Small intestine (tissue), 7 donors: ENCODE measurements at regions not wholly inside any gene's neighbourhood (a gene's known extent, or its start where the extent isn't known, plus 50 kb on each side); places are given as distances from the start of the nearest gene placed in this dataset.
A peak's percentile ranks its signal among the peaks of the same experiment; 100 is the strongest.

Experiments used
- DNase-seq, 2 donors: peaks; one replicate each; pipeline versions ENCODE4 v3.0.0 to v3.0.0-alpha.2; 2013
- FAIRE-seq: peaks from 2 replicates; lab custom pipeline; 2012; peaks lifted over from hg19 to GRCh38; lab: Jason Lieb, UNC
- H3K27ac ChIP-seq, 3 donors: one replicate each; pipeline ENCODE4 v1.5.1; 2013; ENCODE audit warnings: low read length in 2 of 3, mild to moderate bottlenecking in 2 of 3, control low read depth in 1 of 3, inconsistent platforms in 1 of 3, low read depth in 1 of 3, moderate library complexity in 1 of 3
- H3K27me3 ChIP-seq, 3 donors: one replicate each; pipeline ENCODE4 v1.6.1; 2013; ENCODE audit warnings: low read length in 3 of 3, inconsistent platforms in 1 of 3; ENCODE audit not compliant: control insufficient read depth in 3 of 3, insufficient read depth in 3 of 3
- H3K36me3 ChIP-seq, 3 donors: one replicate each; pipeline ENCODE4 v1.6.1; 2013; ENCODE audit warnings: low read length in 3 of 3, inconsistent platforms in 1 of 3, low read depth in 1 of 3, mild to moderate bottlenecking in 1 of 3, moderate library complexity in 1 of 3; ENCODE audit not compliant: control insufficient read depth in 3 of 3, insufficient read depth in 2 of 3
- H3K4me1 ChIP-seq, 3 donors: one replicate each; pipeline ENCODE4 v1.6.1; 2013; ENCODE audit warnings: low read length in 2 of 3, inconsistent platforms in 1 of 3, low read depth in 1 of 3, mild to moderate bottlenecking in 1 of 3, moderate library complexity in 1 of 3; ENCODE audit not compliant: control insufficient read depth in 3 of 3, insufficient read depth in 2 of 3
- H3K4me3 ChIP-seq, 3 donors: one replicate each; pipeline ENCODE4 v1.5.1; 2013; ENCODE audit warnings: low read length in 3 of 3, control low read depth in 1 of 3, inconsistent platforms in 1 of 3, low read depth in 1 of 3, mild to moderate bottlenecking in 1 of 3, moderate library complexity in 1 of 3
- H3K9me3 ChIP-seq, 2 donors: one replicate each; pipeline ENCODE4 v1.6.1; 2013; ENCODE audit warnings: low read depth in 1 of 2, low read length in 1 of 2; ENCODE audit not compliant: control insufficient read depth in 2 of 2, insufficient read depth in 1 of 2
- WGBS, 3 donors: extraction: QIAGEN DNeasy Blood & Tissue Kit; methylation state at CpG; one replicate each; pipeline ENCODE4 v1.1.7; 2013; 5-methylcytosine and 5-hydroxymethylcytosine counted together
- donor health status: healthy with polysubstance abuse.
- donor health status: control.
- donor health status: control.
- donor health status: Bipolar disorder and iron deficiency.
- donor health status: healthy.

DNA sequence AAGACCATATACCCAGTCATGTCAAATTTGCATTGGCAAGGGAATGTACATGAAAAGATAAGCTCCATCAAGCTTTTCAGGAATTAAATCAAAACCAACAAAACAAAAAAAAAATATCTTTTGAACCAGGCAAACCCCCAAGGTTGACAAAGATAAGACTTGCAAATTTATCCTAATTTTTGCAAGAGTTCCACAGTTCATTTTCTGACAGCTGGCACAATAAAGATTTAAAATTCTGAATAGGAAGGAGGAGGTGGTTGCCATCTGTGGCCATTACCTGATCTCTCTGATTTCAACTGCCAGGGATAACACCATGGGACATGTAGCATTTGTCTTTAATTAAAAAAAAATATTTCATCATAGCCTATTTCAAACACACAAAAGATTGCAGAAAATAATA lies 135.9 kb upstream of the SHISA6 start:
- H3K4me1 ChIP-seq, result no peaks in the 10 kb centered on the region
- no peak overlapping the region for H3K27ac ChIP-seq
- H3K4me3 ChIP-seq, result no peak overlapping the region
- no peaks in the 10 kb centered on the region for H3K36me3 ChIP-seq
- H3K9me3 ChIP-seq, result no peaks in the 10 kb centered on the region
- DNase-seq, result no peak
- FAIRE-seq, result no peak
- H3K27me3 ChIP-seq, result no peaks in the 10 kb centered on the region

DNA sequence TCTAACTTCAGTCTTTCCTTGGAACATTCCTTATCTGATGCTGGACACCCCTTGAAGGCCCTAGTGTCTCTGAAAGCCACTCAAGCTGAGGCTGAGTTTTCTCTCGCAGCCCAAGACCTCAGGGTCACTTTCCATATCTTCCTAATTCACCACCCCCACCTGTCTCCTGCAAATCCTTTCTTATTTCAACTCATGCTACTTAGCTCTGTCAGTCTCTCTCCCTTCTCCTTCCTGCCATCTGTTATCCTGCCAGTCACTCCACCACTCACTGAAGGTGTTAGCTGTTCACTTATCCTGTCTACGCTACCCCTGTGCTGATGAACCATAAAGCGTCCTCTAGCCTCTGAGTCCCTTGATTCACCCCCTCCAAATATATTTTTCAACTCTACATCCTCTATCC lies 143.9 kb upstream of the SHISA6 start:
- WGBS, 3 donors, result 73 to 84% (median 80%) methylated on average over 3 of the region's 3 CpGs
- no peaks in the 10 kb centered on the region for H3K9me3 ChIP-seq
- FAIRE-seq, result no peak
- H3K4me1 ChIP-seq, result no peaks in the 10 kb centered on the region
- no peak overlapping the region for H3K4me3 ChIP-seq
- no peaks in the 10 kb centered on the region for H3K36me3 ChIP-seq
- H3K27ac ChIP-seq, result no peak overlapping the region
- H3K27me3 ChIP-seq, result no peaks in the 10 kb centered on the region
- DNase-seq, result no peak

DNA sequence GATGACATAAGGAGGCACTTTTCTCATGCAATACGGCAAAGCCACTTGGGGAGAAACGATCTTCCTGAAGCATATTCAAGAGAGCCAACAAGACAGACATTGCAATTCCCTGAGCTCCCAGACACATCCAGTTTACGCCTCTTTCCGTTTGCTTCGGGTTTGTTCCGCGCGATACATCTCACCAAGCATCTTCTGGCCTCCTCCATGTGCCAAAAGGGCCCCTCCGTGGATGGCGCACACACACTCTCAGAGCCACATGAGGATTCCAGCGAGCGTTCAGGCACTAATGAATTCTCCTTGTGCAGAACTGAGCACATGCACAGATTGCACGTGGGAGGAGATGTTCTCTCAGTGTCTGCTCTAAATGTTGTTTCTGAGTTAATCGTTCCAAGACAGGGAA lies 146.7 kb upstream of the SHISA6 start:
- 94% methylated on average over 14 of the region's 14 CpGs for WGBS, 3 donors
- Histone ChIP-seq H3K4me1 (no peaks in the 10 kb centered on the region), H3K4me3 (no peak overlapping the region), H3K36me3 (no peaks in the 10 kb centered on the region), H3K9me3 (no peaks in the 10 kb centered on the region), H3K27me3 (no peaks in the 10 kb centered on the region), H3K27ac (no peak overlapping the region)
- FAIRE-seq, result no peak
- DNase-seq, result no peak

DNA sequence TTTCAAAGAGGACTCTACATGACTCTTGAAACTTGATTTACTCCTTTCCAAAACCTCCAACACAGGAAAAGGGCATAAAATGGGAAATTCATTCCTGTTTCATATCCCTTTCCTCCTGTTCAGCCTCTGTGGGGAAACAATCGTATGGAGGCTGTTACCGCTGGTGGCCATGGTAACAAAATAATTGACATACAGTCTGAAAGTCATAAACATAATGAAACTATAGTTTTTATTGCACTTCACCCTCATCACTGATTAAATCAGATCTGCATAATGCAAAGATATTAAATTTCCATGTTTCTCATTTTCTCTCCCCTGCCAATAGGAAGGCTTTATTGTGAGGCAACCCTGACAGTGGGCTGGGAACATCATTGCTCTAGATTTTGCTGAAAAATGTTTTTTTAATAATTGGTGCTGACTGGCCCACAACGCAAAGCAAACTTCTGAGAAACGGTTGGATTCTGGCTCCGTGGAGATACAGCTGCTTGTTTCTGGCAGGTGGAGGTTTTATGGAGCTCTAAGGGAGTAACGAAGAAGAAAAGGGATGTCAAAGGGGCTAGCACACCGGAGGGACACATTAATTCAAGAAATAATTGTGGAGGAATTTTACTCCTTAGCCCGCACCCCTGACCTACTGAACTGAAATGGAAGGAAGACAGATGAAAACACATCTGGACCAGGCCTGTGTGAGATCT lies 154.2 kb upstream of the SHISA6 start:
- no peaks in the 10 kb centered on the region for H3K4me1 ChIP-seq
- FAIRE-seq, result no peak
- H3K27me3 ChIP-seq, result no peaks in the 10 kb centered on the region
- no peaks in the 10 kb centered on the region for H3K9me3 ChIP-seq
- no peaks in the 10 kb centered on the region for H3K36me3 ChIP-seq
- no peak overlapping the region for H3K4me3 ChIP-seq
- H3K27ac ChIP-seq, result no peak overlapping the region
- peak in 1 of 2 donors; percentile 6 for DNase-seq
- WGBS, 3 donors, result 35 to 79% (median 58%) methylated on average over 8 of the region's 8 CpGs

DNA sequence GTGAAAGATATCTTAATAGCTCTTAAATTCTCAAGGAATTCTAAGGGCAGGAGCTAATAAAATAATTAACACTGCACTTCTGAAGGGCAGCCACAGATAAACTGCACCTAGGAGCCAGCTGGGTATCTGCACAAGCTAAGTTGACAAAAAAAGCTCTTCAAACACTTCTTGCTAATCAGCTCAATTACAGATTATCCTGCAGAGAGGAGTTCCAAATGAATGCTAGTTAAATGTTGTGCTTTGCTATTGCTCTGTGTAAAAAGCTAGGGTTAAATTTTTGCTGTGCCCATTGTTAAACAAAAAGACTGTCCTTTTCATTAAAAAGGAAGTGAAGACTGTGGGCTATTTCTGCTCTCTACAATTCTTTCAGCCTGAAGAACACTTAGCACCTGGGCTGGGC lies 158.5 kb upstream of the SHISA6 start:
- H3K4me1 ChIP-seq, result no peaks in the 10 kb centered on the region
- DNase-seq (peak in 1 of 2 donors; percentile 1), FAIRE-seq (no peak)
- H3K4me3 ChIP-seq, result no peak overlapping the region
- H3K27me3 ChIP-seq, result no peaks in the 10 kb centered on the region
- no peaks in the 10 kb centered on the region for H3K36me3 ChIP-seq
- no peak overlapping the region for H3K27ac ChIP-seq
- no peaks in the 10 kb centered on the region for H3K9me3 ChIP-seq

DNA sequence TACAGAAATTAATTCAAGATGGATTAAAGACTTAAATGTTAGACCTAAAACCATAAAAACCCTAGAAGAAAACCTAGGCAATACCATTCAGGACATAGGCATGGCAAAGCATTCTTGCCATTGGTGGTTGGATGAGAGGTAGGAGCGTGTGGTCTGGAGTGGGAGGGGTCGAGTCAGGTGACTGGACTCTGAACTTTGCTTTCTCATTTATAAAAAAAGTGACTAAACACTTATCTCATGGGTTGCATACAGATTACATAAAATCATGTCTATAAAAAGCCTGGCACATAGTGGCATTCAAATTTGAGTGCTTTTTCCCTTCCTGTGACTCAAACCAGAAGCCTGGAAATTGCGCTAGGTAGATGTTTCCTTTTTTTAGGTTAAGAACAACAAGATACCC lies 159.7 kb upstream of the SHISA6 start:
- 15 to 62% (median 16%) methylated on average over 3 of the region's 3 CpGs for WGBS, 3 donors
- DNase-seq (peak in 1 of 2 donors; percentile 29), FAIRE-seq (no peak)
- Histone ChIP-seq H3K4me1 (no peaks in the 10 kb centered on the region), H3K4me3 (no peak overlapping the region), H3K27me3 (no peaks in the 10 kb centered on the region), H3K36me3 (no peaks in the 10 kb centered on the region), H3K9me3 (no peaks in the 10 kb centered on the region), H3K27ac (no peak overlapping the region)

DNA sequence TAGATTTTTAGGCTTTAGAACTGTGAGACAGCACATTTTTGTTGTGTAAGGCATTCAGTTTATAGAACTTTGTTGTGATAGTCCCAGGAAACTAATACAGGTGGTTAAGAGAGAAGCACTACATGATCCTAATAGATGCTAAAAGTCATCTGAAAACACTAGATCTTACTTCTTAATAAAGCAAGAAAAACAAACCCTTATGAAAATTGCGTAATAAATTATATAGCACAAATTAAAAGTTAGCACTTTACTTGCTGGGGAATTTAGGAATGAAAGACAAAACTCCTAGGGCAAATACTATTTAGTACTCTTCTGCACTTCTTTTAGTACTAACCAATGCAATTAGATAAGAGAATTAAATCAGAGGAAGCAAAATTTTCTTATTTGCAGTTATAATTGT lies 163.3 kb upstream of the SHISA6 start:
- Histone ChIP-seq H3K27me3 (no peaks in the 10 kb centered on the region), H3K36me3 (no peaks in the 10 kb centered on the region), H3K4me1 (no peaks in the 10 kb centered on the region), H3K9me3 (no peaks in the 10 kb centered on the region), H3K4me3 (no peak overlapping the region), H3K27ac (no peak overlapping the region)
- no peak for FAIRE-seq
- no peak for DNase-seq
- WGBS, 3 donors, result 79 to 92% (median 81%) methylated on average over 1 of the region's 1 CpG

DNA sequence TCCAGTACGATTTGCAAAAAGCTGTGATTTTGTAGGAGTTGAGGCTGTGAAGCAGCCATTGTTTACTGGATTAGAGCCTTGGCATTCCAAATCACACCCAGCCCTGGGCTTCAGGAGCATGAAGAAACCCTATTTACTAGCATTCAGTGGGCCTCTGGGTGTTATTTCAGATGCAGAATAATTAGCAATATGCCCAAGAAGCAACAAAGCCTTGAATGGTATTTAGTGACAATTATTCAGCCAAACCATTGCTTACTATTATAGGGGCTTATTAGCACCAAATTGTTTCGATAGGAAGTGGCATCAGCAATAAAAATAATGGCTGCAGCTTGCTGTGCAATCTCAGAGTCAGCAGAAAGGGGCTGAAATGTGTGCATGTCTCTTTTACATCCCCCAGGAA lies 166.6 kb upstream of the SHISA6 start:
- 39 to 56% (median 46%) methylated on average over 2 of the region's 2 CpGs for WGBS, 3 donors
- DNase-seq (no peak), FAIRE-seq (no peak)
- Histone ChIP-seq H3K4me1 (no peaks in the 10 kb centered on the region), H3K27me3 (no peaks in the 10 kb centered on the region), H3K4me3 (no peak overlapping the region), H3K9me3 (no peaks in the 10 kb centered on the region), H3K36me3 (no peaks in the 10 kb centered on the region), H3K27ac (no peak overlapping the region)

DNA sequence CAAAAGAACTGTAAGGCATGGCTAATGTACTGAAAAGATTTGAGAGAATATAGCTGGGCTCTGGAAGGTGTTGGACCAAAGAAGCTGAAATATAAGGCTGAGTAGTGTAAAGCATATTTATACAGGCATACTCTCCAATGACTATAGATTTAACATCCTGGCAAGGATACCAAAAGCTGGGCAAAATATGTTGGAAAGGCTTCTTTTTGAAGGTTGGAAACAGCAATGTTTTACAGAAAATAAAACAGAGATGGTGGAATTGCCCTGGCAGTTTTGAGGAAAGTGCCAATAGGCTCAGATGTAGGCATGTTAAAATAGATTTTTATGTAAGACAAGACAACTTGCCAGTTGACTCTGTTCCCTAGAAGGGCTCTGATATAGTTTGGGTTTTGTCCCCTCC lies 184.1 kb upstream of the SHISA6 start:
- Histone ChIP-seq H3K27ac (no peak overlapping the region), H3K4me3 (no peak overlapping the region), H3K36me3 (no peaks in the 10 kb centered on the region), H3K9me3 (no peaks in the 10 kb centered on the region), H3K4me1 (no peaks in the 10 kb centered on the region), H3K27me3 (no peaks in the 10 kb centered on the region)
- DNase-seq (no peak), FAIRE-seq (no peak)
